ENCODE measurements at regions not wholly inside any gene's neighbourhood (a gene's known extent, or its start where the extent isn't known, plus 50 kb on each side); places are given as distances from the start of the nearest gene placed in this dataset.

- intact Hi-C loops (cut with micrococcal nuclease; ENCODE audit: unreplicated experiment) (no loop called here), in situ Hi-C loops (cut with MboI) (no loop called here)
- Histone ChIP-seq H3K36me3 (ENCODE audit: control insufficient read depth in 2 of 2, insufficient read depth in 2 of 2, low read length in 1 of 2) (no peaks in the 10 kb centered on the region), H2AFZ (ENCODE audit: control insufficient read depth, low read depth, low read length) (no peak overlapping the region), H3K4me1 (ENCODE audit: control insufficient read depth, insufficient read depth, low read length) (no peaks in the 10 kb centered on the region), H3K27me3 (replicated peaks in 1 of 2; ENCODE audit: control insufficient read depth in 2 of 2, insufficient read depth in 2 of 2, low read length in 1 of 2) (no peaks in the 10 kb centered on the region), H3K27ac (ENCODE audit: control insufficient read depth, insufficient read depth) (no peak overlapping the region), H3K79me2 (ENCODE audit: control insufficient read depth, insufficient read depth, low read length) (no peaks in the 10 kb centered on the region), H3K9ac (ENCODE audit: control insufficient read depth, insufficient read depth, low read length) (no peak overlapping the region), H4K20me1 (ENCODE audit: control insufficient read depth, insufficient read depth) (no peaks in the 10 kb centered on the region), H3K4me3 (no peak overlapping the region), H3K9me3 (replicated peaks; ENCODE audit: control insufficient read depth, insufficient read depth, low read length) (no peaks in the 10 kb centered on the region), H3K4me2 (ENCODE audit: control insufficient read depth, insufficient read depth) (no peak overlapping the region)
- TF ChIP-seq SMAD1 (IDR thresholded peaks at IDR 0.05; ENCODE audit: low read depth, partially characterized antibody) (no peak), SUPT20H (IDR thresholded peaks at IDR 0.05; ENCODE audit: borderline replicate concordance, control insufficient read depth, low read depth, low read length) (no peak), RUNX3 (IDR thresholded peaks at IDR 0.05; ENCODE audit: low read length) (no peak), CBX3 (IDR thresholded peaks at IDR 0.05; ENCODE audit: borderline replicate concordance, low read depth) (no peak), RCOR1 (conservative IDR thresholded peaks at IDR 0.05; ENCODE audit: low read depth, low read length) (no peak)
- ChIA-PET SMC1A (ENCODE audit: uncharacterized antibody, unreplicated experiment) (no interaction called here), CTCF (no interaction called here), RAD21 (ENCODE audit: unreplicated experiment) (no interaction called here), POLR2A (no interaction called here)
- no TSS peak for BruUV-seq (replicated peaks)
- no peak for FAIRE-seq
- WGBS (ENCODE audit: insufficient coverage, insufficient replicate concordance, low lambda C conversion rate, missing lambda C conversion rate): 0% methylated on average over 1 of the region's 1 CpG
- no peak for DNase-seq (ENCODE audit: low read depth, low spot score)
- ATAC-seq: no peak
Observed at GRCh38 chr6:92292067-92292466, 1127.3 kb downstream of the EPHA7 start.

- in situ Hi-C loops (cut with MboI) (no loop called here), intact Hi-C loops (cut with micrococcal nuclease; ENCODE audit: unreplicated experiment) (no loop called here)
- Histone ChIP-seq H3K4me2 (ENCODE audit: control insufficient read depth, insufficient read depth) (no peak overlapping the region), H3K27me3 (replicated peaks in 1 of 2; ENCODE audit: control insufficient read depth in 2 of 2, insufficient read depth in 2 of 2, low read length in 1 of 2) (no peaks in the 10 kb centered on the region), H3K4me1 (ENCODE audit: control insufficient read depth, insufficient read depth, low read length) (no peaks in the 10 kb centered on the region), H3K27ac (ENCODE audit: control insufficient read depth, insufficient read depth) (no peak overlapping the region), H4K20me1 (ENCODE audit: control insufficient read depth, insufficient read depth) (no peaks in the 10 kb centered on the region), H3K4me3 (no peak overlapping the region), H3K9me3 (replicated peaks; ENCODE audit: control insufficient read depth, insufficient read depth, low read length) (no peaks in the 10 kb centered on the region), H2AFZ (ENCODE audit: control insufficient read depth, low read depth, low read length) (no peak overlapping the region), H3K9ac (ENCODE audit: control insufficient read depth, insufficient read depth, low read length) (no peak overlapping the region), H3K79me2 (ENCODE audit: control insufficient read depth, insufficient read depth, low read length) (no peaks in the 10 kb centered on the region), H3K36me3 (ENCODE audit: control insufficient read depth in 2 of 2, insufficient read depth in 2 of 2, low read length in 1 of 2) (no peaks in the 10 kb centered on the region)
- POLR2A ChIA-PET: no interaction called here
- SMC1A ChIA-PET (ENCODE audit: uncharacterized antibody, unreplicated experiment): interaction anchor here (0.6 to 1.5 kb wide), 5 partner anchors 8 to 1208 kb away, joined by 3 to 5 read pairs (median 4); no protein-coding TSS in a partner anchor
- no peak for FAIRE-seq
- no peak for DNase-seq (ENCODE audit: low read depth, low spot score)
- RAD21 ChIA-PET (ENCODE audit: unreplicated experiment): interaction anchor here (0.6 to 1.2 kb wide), 2 partner anchors 216 to 1207 kb away, joined by 3 to 4 read pairs; no protein-coding TSS in a partner anchor
- CTCF ChIA-PET: interaction anchor here (0.6 to 0.9 kb wide), 2 partner anchors 166 to 378 kb away, joined by 3 read pairs; no protein-coding TSS in a partner anchor
- no TSS peak for BruUV-seq (replicated peaks)
- ATAC-seq: no peak
- no peak for TF ChIP-seq SMAD1 (IDR thresholded peaks at IDR 0.05; ENCODE audit: low read depth, partially characterized antibody)
- TF ChIP-seq FOXM1 (IDR thresholded peaks at IDR 0.05; ENCODE audit: low read depth, low read length): no peak
- no peak for TF ChIP-seq MXI1 (IDR thresholded peaks at IDR 0.05; ENCODE audit: low read depth, low read length)
- no peak for TF ChIP-seq E2F4 (IDR thresholded peaks at IDR 0.05; ENCODE audit: low read depth, low read length)
- no peak for TF ChIP-seq BCL11A (IDR thresholded peaks at IDR 0.05; ENCODE audit: low read depth, low read length)
- TF ChIP-seq MTA3 (IDR thresholded peaks at IDR 0.05; ENCODE audit: borderline replicate concordance, low read length): no peak
- TF ChIP-seq IKZF1 (conservative IDR thresholded peaks at IDR 0.05): no peak
- TF ChIP-seq MEF2A (IDR thresholded peaks at IDR 0.05; ENCODE audit: insufficient read depth, low read depth, low read length): no peak
- no peak for TF ChIP-seq RBBP5 (conservative IDR thresholded peaks at IDR 0.05)
- no peak for TF ChIP-seq ZBTB4 (CRISPR knock-in tag; IDR thresholded peaks at IDR 0.05)
- no peak for TF ChIP-seq ZNF207 (IDR thresholded peaks at IDR 0.05; ENCODE audit: borderline replicate concordance)
- no peak for TF ChIP-seq YY1 (IDR thresholded peaks at IDR 0.05; ENCODE audit: low read depth, low read length)
- TF ChIP-seq SP1 (IDR thresholded peaks at IDR 0.05; ENCODE audit: low read depth, low read length): no peak
Observed at GRCh38 chr6:92289831-92290230, 1129.5 kb downstream of the EPHA7 start.

All from GM12878 (cell line).